ENCODE measurements at regions not wholly inside any gene's neighbourhood (a gene's known extent, or its start where the extent isn't known, plus 50 kb on each side); places are given as distances from the start of the nearest gene placed in this dataset.
"Not testable (repeated sequence)": the region's sequence is repeated elsewhere in the genome, so short reads cannot be mapped to it uniquely, and the experiment has no call there.

- Histone ChIP-seq H3K27me3 (ENCODE audit: insufficient read depth, low read depth) (no peaks in the 10 kb centered on the region), H3K36me3 (ENCODE audit: insufficient read depth) (no peaks in the 10 kb centered on the region), H3K4me3 (IDR thresholded peaks at IDR 0.05; ENCODE audit: insufficient read depth, low read depth, low read length) (no peak overlapping the region), H3K4me1 (ENCODE audit: low read depth, poor library complexity, severe bottlenecking) (no peaks in the 10 kb centered on the region), H3K79me2 (ENCODE audit: insufficient read depth, low read depth) (no peaks in the 10 kb centered on the region), H3K9ac (no peak overlapping the region), H3K27ac (no peak overlapping the region), H2AFZ (ENCODE audit: low read depth) (no peak overlapping the region), H4K20me1 (ENCODE audit: insufficient read depth) (no peaks in the 10 kb centered on the region), H3K4me2 (no peak overlapping the region)
- no peak for TF ChIP-seq CTCF (conservative IDR thresholded peaks at IDR 0.05; ENCODE audit: low read depth, low read length)
Measured at GRCh38 chr10:108034829-108035228, 870.3 kb upstream of the SORCS1 start.

GRCh38 chr10:108033518-108033917 is 869.0 kb upstream of the SORCS1 start:
- H3K79me2 ChIP-seq (ENCODE audit: insufficient read depth, low read depth); H3K9ac ChIP-seq; H3K27me3 ChIP-seq (ENCODE audit: insufficient read depth, low read depth); H3K27ac ChIP-seq; H4K20me1 ChIP-seq (ENCODE audit: insufficient read depth); H3K4me1 ChIP-seq (ENCODE audit: low read depth, poor library complexity, severe bottlenecking); H3K4me3 ChIP-seq (IDR thresholded peaks at IDR 0.05; ENCODE audit: insufficient read depth, low read depth, low read length); H3K36me3 ChIP-seq (ENCODE audit: insufficient read depth); H3K4me2 ChIP-seq; H2AFZ ChIP-seq (ENCODE audit: low read depth): not testable (repeated sequence)

- H2AFZ ChIP-seq (ENCODE audit: low read depth): no peak overlapping the region
- H3K27ac ChIP-seq: no peak overlapping the region
- H3K4me3 ChIP-seq (IDR thresholded peaks at IDR 0.05; ENCODE audit: insufficient read depth, low read depth, low read length): no peak overlapping the region
- H3K79me2 ChIP-seq (ENCODE audit: insufficient read depth, low read depth): no peaks in the 10 kb centered on the region
- H3K27me3 ChIP-seq (ENCODE audit: insufficient read depth, low read depth): no peaks in the 10 kb centered on the region
- no peaks in the 10 kb centered on the region for H4K20me1 ChIP-seq (ENCODE audit: insufficient read depth)
- no peak overlapping the region for H3K4me2 ChIP-seq
- H3K9ac ChIP-seq: no peak overlapping the region
- no peaks in the 10 kb centered on the region for H3K4me1 ChIP-seq (ENCODE audit: low read depth, poor library complexity, severe bottlenecking)
- TF ChIP-seq CTCF (conservative IDR thresholded peaks at IDR 0.05; ENCODE audit: low read depth, low read length): no peak
- H3K36me3 ChIP-seq (ENCODE audit: insufficient read depth): no peaks in the 10 kb centered on the region
Measured at GRCh38 chr10:108031505-108031904, 867.0 kb upstream of the SORCS1 start.

GRCh38 chr10:108014902-108015177 is 850.3 kb upstream of the SORCS1 start:
- H3K4me2 ChIP-seq: no peak overlapping the region
- H3K27ac ChIP-seq: no peak overlapping the region
- TF ChIP-seq CTCF (conservative IDR thresholded peaks at IDR 0.05; ENCODE audit: low read depth, low read length): no peak
- H3K4me3 ChIP-seq (IDR thresholded peaks at IDR 0.05; ENCODE audit: insufficient read depth, low read depth, low read length): no peak overlapping the region
- no peaks in the 10 kb centered on the region for H4K20me1 ChIP-seq (ENCODE audit: insufficient read depth)
- H3K79me2 ChIP-seq (ENCODE audit: insufficient read depth, low read depth): no peaks in the 10 kb centered on the region
- H3K27me3 ChIP-seq (ENCODE audit: insufficient read depth, low read depth): no peaks in the 10 kb centered on the region
- H3K36me3 ChIP-seq (ENCODE audit: insufficient read depth): no peaks in the 10 kb centered on the region
- H2AFZ ChIP-seq (ENCODE audit: low read depth): no peak overlapping the region
- H3K9ac ChIP-seq: no peak overlapping the region
- no peaks in the 10 kb centered on the region for H3K4me1 ChIP-seq (ENCODE audit: low read depth, poor library complexity, severe bottlenecking)

GRCh38 chr10:108014145-108014901 is 849.8 kb upstream of the SORCS1 start:
- no peak overlapping the region for H2AFZ ChIP-seq (ENCODE audit: low read depth)
- H3K27me3 ChIP-seq (ENCODE audit: insufficient read depth, low read depth): no peaks in the 10 kb centered on the region
- no peak overlapping the region for H3K9ac ChIP-seq

More at GRCh38 chr10:108014145-108014901, 849.8 kb upstream of the SORCS1 start:
- no peaks in the 10 kb centered on the region for H3K4me1 ChIP-seq (ENCODE audit: low read depth, poor library complexity, severe bottlenecking)
- H3K4me3 ChIP-seq (IDR thresholded peaks at IDR 0.05; ENCODE audit: insufficient read depth, low read depth, low read length): no peak overlapping the region
- TF ChIP-seq CTCF (conservative IDR thresholded peaks at IDR 0.05; ENCODE audit: low read depth, low read length): no peak
- no peaks in the 10 kb centered on the region for H3K36me3 ChIP-seq (ENCODE audit: insufficient read depth)
- no peak overlapping the region for H3K4me2 ChIP-seq
- H3K27ac ChIP-seq: no peak overlapping the region
- no peaks in the 10 kb centered on the region for H4K20me1 ChIP-seq (ENCODE audit: insufficient read depth)
- H3K79me2 ChIP-seq (ENCODE audit: insufficient read depth, low read depth): no peaks in the 10 kb centered on the region

All from KMS-11 (cell line).